WERI-Rb-1 (cell line): ENCODE measurements at regions not wholly inside any gene's neighbourhood (a gene's known extent, or its start where the extent isn't known, plus 50 kb on each side); places are given as distances from the start of the nearest gene placed in this dataset.

ENCODE experiments used
- DNase-seq: peaks from one replicate; pipeline ENCODE4 v3.0.0-alpha.2; 2020
- H3K27ac ChIP-seq: fragments of 250-450 bp; sonication (Bioruptor Pico); 2 replicates; pipeline ENCODE4 v1.5.1; 2020; ENCODE audit warnings: mild to moderate bottlenecking, moderate library complexity
- H3K27me3 ChIP-seq: fragments of 250-450 bp; sonication (Bioruptor Pico); 2 replicates; pipeline ENCODE4 v1.5.1; 2021; ENCODE audit warnings: mild to moderate bottlenecking, low read depth, moderate library complexity; ENCODE audit not compliant: insufficient read depth, severe bottlenecking
- H3K36me3 ChIP-seq: fragments of 250-450 bp; sonication (Bioruptor Pico); 2 replicates; pipeline ENCODE4 v1.5.1; 2020; ENCODE audit warnings: mild to moderate bottlenecking, moderate library complexity
- H3K4me3 ChIP-seq: 2 replicates; pipeline ENCODE4 v1.5.1; 2011; ENCODE audit warnings: low read depth, mild to moderate bottlenecking, control low read depth, low read length
- H3K9me3 ChIP-seq: fragments of 250-450 bp; sonication (Bioruptor Pico); 2 replicates; pipeline ENCODE4 v1.5.1; 2021; ENCODE audit warnings: mild to moderate bottlenecking, moderate library complexity; ENCODE audit not compliant: severe bottlenecking
- CTCF ChIP-seq: IDR thresholded peaks from 2 replicates; pipeline ENCODE4 v1.5.1; 2011; ENCODE audit warnings: low read depth, mild to moderate bottlenecking, control low read depth, inconsistent platforms, low read length

- DNase-seq, result no peak
- TF ChIP-seq CTCF, result no peak
- Histone ChIP-seq H3K4me3 (no peak overlapping the region), H3K27ac (no peak overlapping the region), H3K36me3 (no peaks in the 10 kb centered on the region), H3K9me3 (peaks cover 3% of the 10 kb centered on the region), H3K27me3 (no peaks in the 10 kb centered on the region)
Observed at GRCh38 chr2:150653351-150653750, 165.9 kb upstream of the RND3 start.

DNA sequence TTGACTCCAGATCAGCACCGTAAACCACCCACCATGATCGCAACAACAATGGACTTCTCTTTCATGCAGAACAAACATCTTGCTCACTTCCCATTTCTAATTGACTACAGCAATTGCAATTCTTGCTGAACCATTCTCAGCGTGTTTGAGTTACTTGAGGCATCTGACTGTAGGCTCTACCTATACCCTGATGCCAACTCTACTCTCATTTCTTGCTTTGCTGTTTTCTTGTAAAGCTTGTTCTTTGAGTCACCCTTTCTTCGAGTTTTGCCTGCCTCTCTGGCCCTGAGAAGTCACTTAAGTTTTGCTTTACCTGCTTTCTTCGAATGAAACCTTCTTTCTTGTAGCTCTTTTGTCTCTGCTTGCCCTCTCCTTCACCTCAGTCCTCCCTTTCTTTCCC lies 160.5 kb upstream of the RND3 start:
- TF ChIP-seq CTCF, result no peak
- H3K27me3 ChIP-seq, result no peaks in the 10 kb centered on the region
- no peak overlapping the region for H3K4me3 ChIP-seq
- H3K36me3 ChIP-seq, result no peaks in the 10 kb centered on the region
- no peak overlapping the region for H3K27ac ChIP-seq
- no peak for DNase-seq
- peaks cover 3% of the 10 kb centered on the region for H3K9me3 ChIP-seq

GRCh38 chr2:150646746-150647145 lies 159.3 kb upstream of the RND3 start:
- no peaks in the 10 kb centered on the region for H3K36me3 ChIP-seq
- no peak for DNase-seq
- peaks cover 3% of the 10 kb centered on the region for H3K9me3 ChIP-seq
- no peak overlapping the region for H3K27ac ChIP-seq
- no peak overlapping the region for H3K4me3 ChIP-seq
- TF ChIP-seq CTCF, result no peak
- no peaks in the 10 kb centered on the region for H3K27me3 ChIP-seq

- Histone ChIP-seq H3K9me3 (peaks cover 2% of the 10 kb centered on the region), H3K4me3 (no peak overlapping the region), H3K27me3 (no peaks in the 10 kb centered on the region), H3K27ac (no peak overlapping the region), H3K36me3 (no peaks in the 10 kb centered on the region)
- no peak for DNase-seq
- no peak for TF ChIP-seq CTCF
Observed at GRCh38 chr2:150644298-150645067, 157.0 kb upstream of the RND3 start.

DNA sequence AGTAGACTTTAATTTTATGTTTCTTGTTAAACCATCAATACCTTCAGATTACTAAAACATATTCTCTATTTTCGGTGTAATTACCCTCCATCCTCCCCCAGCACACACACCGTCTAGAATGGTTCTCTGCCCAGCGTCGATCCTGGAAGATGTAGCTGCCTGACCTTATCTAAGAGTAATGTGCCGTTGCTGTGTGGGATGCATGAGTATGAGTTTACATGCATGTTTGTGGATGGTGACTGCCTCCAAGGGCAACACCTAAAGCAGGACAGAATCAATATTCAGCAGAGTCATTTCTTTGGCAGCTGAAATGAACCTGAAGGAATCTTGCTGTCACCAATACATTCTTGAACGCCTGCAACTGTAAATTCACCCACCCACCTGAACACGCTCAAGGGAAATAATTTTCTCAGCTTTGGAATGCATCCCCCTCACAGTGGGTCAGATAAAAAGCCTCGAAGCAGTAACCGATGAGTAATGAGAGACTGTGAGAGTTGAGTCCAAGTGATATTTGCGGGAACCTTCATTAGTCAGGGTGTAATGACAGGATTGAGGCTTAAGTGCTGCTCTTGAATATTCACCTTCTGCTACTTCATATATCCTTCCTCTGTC lies 155.8 kb upstream of the RND3 start:
- no peak overlapping the region for H3K27ac ChIP-seq
- DNase-seq, result no peak
- no peak for TF ChIP-seq CTCF

DNA sequence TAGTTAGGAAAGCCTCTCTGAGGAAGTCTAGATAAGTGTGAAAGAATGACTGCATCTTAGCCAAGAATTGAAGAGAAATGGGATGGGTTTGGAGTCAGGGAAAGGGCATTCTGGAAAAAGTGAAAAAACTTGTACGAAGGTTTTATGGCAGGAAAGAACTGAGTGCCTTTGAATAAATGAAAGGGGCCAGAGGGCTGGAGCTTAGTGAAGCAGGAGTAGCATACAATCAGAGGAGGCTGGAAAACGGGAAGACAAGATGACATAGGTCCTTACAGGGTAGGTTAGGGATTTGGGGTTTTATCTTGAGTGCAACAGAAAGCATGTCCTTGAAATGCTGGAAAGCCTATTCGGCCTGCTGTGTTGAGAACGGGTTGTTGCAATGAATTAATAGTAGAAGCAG lies 152.6 kb upstream of the RND3 start:
- Histone ChIP-seq H3K9me3 (no peaks in the 10 kb centered on the region), H3K27me3 (no peaks in the 10 kb centered on the region), H3K27ac (no peak overlapping the region), H3K36me3 (no peaks in the 10 kb centered on the region), H3K4me3 (no peak overlapping the region)
- no peak for DNase-seq
- TF ChIP-seq CTCF, result no peak

More for the DNA sequence above, 155.8 kb upstream of the RND3 start:
- Histone ChIP-seq H3K36me3 (no peaks in the 10 kb centered on the region), H3K9me3 (no peaks in the 10 kb centered on the region), H3K4me3 (no peak overlapping the region), H3K27me3 (no peaks in the 10 kb centered on the region)
